RCC 7860 (cell line): ENCODE measurements at regions not wholly inside any gene's neighbourhood (a gene's known extent, or its start where the extent isn't known, plus 50 kb on each side); places are given as distances from the start of the nearest gene placed in this dataset.
"Not testable (repeated sequence)": the region's sequence is repeated elsewhere in the genome, so short reads cannot be mapped to it uniquely, and the experiment has no call there.

Source experiments
- DNase-seq: peaks from one replicate; pipeline ENCODE4 v3.0.0-alpha.2; 2015; ENCODE audit warnings: low spot score
- FAIRE-seq: peaks from 2 replicates; lab custom pipeline; 2012; peaks lifted over from hg19 to GRCh38; lab: Jason Lieb, UNC

DNA sequence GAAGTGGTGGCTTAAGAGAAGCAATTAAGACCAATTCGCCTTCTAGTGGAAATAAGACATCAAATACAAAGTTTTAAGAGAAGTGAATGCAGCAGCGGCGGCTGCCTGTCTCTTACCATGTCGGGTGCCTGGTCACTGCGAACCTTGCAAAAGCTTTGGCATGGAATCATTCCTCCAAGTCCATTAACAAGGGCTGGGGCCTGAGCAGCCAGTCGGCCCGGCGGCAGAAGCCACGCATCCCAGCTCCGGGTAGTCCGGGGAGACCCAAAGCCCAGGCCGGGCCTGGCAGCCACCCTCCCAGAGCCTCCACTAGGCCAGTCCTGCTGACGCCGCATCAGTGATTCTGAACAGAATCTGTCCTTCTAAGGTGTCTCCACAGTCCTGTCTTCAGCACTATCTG is 321.0 kb downstream of the TMEM121 start:
- no peak for FAIRE-seq
- DNase-seq: no peak

DNA sequence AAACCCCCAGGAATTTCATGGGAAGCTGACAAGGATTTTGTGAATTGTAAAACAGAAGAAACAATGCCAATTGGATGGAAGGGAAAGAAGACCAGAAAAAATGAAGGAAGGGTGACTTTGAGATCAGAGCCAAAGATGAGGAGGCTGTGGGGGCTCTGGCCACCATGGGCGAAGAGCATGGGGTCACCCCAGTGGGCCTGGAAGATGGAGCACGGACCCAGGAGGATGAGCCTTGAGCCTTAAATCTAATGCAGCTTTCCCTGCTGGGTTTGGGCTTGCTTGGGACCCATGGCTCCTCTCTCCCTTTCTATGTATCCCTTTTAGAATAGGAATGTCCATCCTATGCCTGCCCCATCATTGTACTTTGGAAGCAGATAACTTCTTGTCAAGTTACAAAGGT is 322.2 kb downstream of the TMEM121 start:
- FAIRE-seq (no peak), DNase-seq (no peak)

GRCh38 chr14:105849933-105850626 is 323.7 kb downstream of the TMEM121 start:
- DNase-seq (no peak), FAIRE-seq (no peak)

DNA sequence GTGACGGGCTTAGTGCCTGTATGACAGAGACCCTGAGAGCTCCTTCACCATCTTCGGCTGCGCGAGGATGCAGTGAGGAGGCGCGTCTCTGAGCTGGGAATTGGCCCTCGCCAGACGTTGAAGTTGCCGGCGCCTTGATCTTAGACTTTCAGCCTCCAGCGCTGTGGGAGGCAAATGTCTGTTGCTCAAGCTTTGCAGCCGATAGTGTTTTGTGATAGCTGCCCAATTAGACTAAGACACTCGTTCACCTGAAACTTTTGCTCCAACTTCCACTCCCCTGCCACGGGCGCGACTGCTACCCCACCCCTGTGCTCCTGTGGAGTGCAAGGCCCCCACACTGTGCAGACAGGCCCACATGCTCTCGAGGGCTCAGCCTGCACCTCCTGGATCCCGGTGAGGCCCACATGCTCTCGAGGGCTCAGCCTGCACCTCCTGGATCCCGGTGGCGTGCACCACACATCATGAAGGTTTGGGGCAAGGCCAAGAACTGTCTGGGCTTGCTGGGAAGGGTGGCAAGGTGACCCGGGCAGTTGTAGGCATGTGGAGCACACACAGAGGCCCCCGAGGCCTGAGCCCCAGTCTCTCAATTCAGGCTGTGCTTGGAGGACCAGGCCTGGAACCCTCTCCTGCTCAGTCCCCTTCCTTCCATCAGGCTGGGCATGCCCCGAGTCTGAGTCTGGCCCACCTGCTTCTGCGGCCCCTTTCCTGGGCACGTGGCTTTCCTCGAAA is 324.6 kb downstream of the TMEM121 start:
- DNase-seq: no peak
- no peak for FAIRE-seq

DNA sequence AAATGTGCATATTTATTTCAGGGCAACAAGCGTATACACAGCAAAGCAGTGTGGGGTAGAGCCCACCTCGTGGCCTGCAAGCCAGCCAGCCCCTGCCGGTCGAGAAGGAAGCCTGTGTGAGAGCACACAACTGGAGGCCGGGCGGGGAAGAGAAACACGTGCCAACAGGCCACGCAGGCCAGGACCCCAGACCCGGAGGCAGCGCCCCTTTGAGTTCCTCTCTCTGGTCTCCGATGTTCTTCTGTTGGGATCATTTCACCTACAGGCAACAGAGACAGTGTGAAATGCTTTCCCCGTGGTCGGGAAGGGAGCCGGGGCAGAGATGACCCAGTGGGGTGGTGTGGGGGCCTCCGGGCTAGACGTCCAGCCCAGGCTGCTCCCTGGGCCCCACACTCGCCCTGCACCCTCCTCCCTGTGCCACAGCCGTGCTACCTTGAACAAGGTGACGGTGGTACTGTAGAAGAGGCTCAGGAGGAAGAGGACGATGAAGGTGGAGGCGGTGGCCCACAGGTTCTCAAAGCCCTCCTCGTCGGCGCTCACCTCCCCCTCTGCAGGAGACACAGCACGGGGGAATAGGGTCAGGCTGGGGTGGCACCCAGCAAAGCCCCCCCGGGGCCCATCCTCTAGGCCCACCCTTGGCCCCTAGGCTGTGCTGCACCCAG is 325.5 kb downstream of the TMEM121 start:
- FAIRE-seq: no peak
- DNase-seq: no peak

DNA sequence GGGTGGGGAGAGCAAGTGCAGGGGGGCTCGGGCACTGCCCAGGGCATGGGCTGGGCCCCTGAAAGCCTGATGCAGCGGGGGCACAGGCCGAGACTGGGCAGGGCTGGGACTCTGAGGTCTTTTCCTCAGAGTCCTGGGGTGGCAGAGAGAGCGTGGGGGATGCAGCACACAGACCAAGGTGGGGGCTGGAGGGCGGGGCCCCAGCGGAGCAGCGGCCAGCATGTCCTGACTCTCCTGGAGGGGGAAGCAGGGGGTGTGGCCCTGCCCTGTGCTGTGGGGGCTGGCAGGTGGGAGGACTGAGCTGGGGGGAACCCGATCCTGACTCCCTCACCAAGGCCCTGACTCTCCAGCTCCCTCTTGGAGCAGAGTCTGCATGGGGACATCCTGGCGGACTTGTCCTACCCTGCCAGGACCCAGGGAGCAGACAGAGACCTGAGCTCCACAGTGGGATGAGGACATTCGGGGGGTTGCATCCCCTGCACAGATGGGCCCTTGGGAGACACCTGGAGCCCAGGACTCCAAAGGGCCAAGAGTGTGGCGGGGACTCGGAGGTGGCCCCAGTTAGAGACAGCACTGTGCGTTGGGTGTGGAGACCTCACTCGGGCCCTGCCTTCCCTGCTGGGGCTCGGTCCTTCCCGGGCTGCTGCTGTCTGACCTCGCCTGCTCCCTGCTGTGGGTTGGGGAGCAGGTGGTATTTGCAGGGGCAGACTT is 326.1 kb downstream of the TMEM121 start:
- no peak for FAIRE-seq
- no peak for DNase-seq

DNA sequence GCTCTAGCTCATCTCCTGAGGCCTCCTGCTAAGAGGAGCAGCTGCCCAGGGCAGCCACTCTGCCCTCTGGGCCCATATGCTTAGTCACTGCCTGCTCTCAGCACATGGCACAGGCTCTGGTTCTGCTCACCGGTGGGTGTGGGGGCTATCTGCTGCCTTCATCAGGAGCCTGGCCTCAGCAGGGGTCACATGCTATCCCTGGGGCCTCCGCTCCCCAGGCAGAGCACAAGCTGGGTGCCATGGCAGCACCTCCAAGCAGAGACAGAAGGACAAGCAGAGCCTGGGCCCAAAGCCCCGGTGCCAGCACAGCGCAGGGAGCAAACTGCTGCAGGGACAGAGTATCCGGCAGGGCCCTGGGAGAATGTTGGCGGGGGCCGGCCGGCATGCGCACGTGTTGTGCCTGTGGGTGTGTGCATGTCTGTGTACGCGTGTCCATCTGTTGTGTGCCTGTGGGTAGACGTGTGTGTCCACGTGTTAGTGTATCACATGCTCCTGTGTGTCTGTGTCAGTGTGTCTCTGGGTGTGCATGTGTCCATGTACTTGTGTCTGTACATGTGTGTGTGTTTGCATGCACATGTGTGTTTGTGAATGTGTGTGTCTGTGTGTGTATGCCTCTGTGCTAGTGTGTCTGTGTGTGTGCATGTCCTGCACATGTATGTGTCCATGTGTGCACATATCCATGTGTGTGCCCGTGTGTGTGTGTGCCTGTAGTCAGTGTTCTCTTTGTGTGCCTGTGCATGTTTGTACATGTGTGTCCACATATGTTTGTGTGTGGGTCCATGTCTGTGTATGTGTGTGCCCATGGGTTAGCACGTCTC is 326.9 kb downstream of the TMEM121 start:
- no peak for DNase-seq

DNA sequence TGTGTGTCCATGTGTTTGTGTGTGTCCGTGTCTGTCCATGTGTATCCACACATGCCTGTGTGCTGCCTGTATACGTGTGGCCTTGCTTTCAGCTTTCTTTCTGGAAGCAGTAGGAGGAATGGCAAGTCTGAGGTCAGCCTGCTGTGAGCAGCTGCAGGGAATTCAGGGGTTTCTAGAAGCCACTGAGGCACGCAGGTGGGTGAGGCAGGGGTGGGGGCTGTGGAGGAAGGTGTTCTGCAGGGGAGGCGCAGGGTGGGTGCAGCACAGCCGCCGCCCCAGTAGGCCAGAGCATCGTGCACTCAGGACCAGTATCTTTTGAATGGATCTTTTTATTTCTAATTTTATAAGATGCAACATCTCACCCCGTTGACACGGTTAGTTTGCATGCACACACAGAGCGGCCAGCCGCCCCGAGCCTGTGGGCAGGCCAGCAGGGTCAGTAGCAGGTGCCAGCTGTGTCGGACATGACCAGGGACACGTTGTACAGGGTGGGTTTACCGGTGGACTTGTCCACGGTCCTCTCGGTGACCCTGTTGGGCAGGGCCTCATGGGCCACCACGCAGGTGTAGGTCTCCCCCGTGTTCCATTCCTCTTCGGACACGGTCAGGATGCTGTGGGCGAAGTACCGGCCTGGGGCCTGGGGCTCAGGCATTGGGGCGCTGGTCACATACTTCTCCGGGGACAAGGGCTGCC is 327.7 kb downstream of the TMEM121 start:
- no peak for DNase-seq
- no peak for FAIRE-seq

More for the DNA sequence above, 326.9 kb downstream of the TMEM121 start:
- FAIRE-seq: no peak

GRCh38 chr14:105854600-105855245 is 328.3 kb downstream of the TMEM121 start:
- DNase-seq: no peak
- FAIRE-seq: no peak

DNA sequence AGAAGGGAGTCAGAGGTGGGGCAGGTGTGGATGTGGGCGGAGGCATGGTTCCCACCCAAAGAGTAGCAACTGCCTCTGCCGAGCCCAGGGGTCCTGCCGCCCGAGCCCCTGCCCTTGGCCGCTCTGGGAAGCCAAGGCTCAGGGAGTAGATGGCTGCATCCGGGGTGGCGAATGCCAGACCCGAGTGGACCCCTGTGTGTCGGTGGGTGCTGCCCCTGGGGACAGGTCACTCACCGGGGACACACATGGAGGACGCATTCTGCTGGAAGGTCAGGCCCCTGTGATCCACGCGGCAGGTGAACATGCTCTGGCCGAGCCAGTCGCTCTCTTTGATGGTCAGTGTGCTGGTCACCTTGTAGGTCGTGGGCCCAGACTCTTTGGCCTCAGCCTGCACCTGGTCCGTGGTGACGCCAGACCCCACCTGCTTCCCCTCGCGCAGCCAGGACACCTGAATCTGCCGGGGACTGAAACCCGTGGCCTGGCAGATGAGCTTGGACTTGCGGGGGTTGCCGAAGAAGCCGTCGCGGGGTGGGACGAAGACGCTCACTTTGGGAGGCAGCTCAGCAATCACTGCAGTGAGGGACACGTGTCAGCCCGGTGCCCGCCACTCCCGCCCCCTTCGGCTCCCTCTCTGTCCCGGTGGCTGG is 329.0 kb downstream of the TMEM121 start:
- FAIRE-seq: no peak
- DNase-seq: no peak

GRCh38 chr14:105855893-105856675 is 329.7 kb downstream of the TMEM121 start:
- DNase-seq (no peak), FAIRE-seq (no peak)

- DNase-seq (no peak), FAIRE-seq (no peak)
Observed at GRCh38 chr14:105856676-105857219, 330.4 kb downstream of the TMEM121 start.

DNA sequence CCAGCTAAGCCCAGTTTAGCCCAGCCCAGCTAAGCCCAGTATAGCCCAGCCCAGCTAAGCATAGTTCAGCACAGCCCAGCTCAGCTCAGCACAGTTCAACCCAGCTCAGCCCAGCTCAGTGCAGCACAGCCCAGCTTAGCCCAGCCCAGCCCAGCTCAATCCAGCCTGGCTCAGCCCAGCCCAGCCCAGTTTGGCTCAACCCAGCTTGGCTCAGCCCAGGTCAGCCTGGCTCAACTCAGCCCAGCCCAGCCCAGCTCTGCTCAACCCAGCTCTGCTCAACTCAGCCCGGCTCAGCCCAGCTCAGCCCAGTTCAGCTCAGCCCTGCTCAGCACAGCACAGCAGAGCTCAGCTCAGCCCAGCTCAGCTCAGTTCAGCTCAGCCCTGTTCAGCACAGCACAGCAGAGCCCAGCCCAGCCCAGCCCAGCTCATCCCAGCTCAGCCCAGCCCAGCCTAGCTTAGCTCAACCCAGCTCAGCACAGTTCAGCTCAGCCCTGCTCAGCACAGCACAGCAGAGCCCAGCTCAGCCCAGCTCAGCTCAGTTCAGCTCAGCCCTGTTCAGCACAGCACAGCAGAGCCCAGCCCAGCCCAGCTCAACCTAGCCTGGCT is 330.9 kb downstream of the TMEM121 start:
- DNase-seq: no peak
- no peak for FAIRE-seq

DNA sequence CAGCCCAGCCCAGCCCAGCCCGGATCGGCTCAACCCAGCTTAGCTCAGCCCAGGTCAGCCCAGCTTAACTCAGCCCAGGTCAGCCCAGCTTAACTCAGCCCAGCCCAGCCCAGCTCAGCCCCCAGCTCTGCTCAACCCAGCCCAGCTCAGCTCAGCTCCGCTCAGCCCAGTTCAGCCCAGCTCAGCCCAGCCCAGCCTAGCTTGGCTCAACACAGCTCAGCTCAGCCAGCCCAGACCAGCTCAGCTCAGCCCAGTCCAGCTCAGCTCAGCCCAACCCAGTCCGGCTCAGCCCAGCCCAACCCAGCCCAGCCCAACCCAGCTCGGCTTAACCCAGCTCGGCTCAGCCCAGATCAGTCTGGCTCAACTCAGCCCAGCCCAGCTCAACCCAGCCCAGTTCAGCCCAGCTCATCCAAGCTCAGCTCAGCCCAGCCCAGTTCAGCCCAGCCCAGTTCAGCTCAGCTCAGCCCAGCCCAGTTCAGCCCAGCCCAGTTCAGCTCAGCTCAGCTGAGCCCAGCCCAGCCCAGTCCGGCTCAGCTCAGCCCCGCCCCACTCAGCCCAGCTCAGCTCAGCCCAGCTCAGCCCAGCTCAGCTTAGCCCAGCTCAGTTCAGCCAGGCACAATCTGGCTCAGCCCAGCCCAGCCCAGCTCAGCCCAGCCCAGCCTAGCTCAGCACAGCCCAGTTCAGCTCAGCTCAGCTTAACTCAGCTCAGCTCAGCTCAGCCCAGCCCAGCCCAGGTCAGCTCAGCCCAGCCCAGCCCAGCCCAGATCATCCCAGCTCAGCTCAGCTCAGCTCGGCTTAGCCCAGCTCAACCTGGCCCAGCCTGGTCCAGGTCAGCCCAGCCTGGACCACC is 331.7 kb downstream of the TMEM121 start:
- DNase-seq (no peak), FAIRE-seq (no peak)

- no peak for FAIRE-seq
Observed at GRCh38 chr14:105858676-105859025, 332.3 kb downstream of the TMEM121 start.

DNA sequence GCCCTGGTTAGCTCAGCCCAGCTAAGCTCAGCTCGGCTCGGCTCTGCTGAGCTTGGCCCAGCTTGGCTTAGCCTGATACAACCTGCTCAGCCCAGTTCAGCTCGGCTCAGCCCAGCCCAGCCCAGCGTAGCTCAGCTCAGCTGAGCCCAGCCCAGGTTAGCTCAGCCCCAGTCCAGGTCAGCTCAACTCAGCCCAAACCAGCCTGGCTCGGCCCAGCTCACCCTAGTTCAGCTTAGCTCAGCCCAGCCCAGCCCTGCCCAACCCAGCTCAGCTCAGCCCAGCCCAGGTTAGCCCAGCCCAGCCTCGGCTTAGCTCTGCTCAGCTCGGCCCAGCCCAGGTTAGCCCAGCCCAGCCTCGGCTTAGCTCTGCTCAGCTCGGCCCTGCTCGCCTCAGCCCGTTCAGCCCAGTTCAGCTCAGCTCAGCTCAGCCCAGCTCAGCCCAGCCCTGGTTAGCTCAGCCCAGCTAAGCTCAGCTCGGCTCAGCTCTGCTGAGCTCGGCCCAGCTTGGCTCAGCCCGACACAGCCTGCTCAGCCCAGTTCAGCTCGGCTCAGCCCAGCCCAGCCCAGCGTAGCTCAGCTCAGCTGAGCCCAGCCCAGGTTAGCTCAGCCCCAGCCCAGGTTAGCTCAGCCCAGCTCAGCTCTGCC is 332.8 kb downstream of the TMEM121 start:
- not testable (repeated sequence) for FAIRE-seq, DNase-seq

More at GRCh38 chr14:105858676-105859025, 332.3 kb downstream of the TMEM121 start:
- no peak for DNase-seq
